NT2/D1 (cell line): ENCODE measurements at regions not wholly inside any gene's neighbourhood (a gene's known extent, or its start where the extent isn't known, plus 50 kb on each side); places are given as distances from the start of the nearest gene placed in this dataset.

Experiments used
- YY1 ChIP-seq: IDR thresholded peaks from 2 replicates; pipeline ENCODE4 v1.6.1; 2011; ENCODE audit not compliant: insufficient read length, insufficient read depth
- ZNF274 ChIP-seq: IDR thresholded peaks from 2 replicates; pipeline ENCODE4 v1.6.1; 2011; ENCODE audit warnings: mild to moderate bottlenecking, low read depth, low read length

DNA sequence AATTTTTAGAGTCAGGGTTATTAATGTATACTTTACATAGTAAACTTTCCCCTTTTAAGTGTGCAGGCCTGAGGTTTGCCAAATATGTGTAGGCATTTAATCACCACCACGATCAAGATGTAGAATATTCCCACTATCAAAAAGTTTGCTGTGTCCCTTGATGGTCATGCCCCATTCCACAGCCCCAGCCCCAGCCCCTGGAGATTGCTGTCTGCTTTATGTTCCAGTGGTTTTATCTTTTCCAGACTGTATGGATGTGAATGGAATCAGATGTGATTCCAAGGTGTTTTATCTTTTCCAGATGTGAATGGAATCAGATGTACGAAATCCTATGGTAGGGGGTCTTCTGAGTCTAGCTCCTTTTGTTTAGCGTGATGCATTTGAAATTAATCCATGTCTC is 93.1 kb upstream of the B3GAT1 start:
- TF ChIP-seq YY1 = no peak
- no peak for TF ChIP-seq ZNF274
